GM12878 (cell line): ENCODE measurements at regions not wholly inside any gene's neighbourhood (a gene's known extent, or its start where the extent isn't known, plus 50 kb on each side); places are given as distances from the start of the nearest gene placed in this dataset.

Experiments used
- ATAC-seq: fragments of 200-7000 bp; cut with Tn5 transposase; 3 replicates; pipeline ENCODE4 v1.9.1; 2020; ENCODE audit warnings: mild to moderate bottlenecking, moderate library complexity
- BruUV-seq: library from RNA; stranded (reverse); fragments of 400-500 nt; replicated peaks from 2 replicates; lab custom pipeline; 2021; lab: Mats Ljungman, UMichigan
- CTCF ChIA-PET: fragments of 300-600 bp; sonication (Branson Sonifier 250); formaldehyde crosslinking; extraction: SDS; loops from one replicate; lab custom pipeline; 2021; ENCODE audit warnings: inconsistent platforms; lab: Yijun Ruan, JAX
- POLR2A ChIA-PET: fragments of 350-600 bp; formaldehyde crosslinking; extraction: SDS; loops from one replicate; lab custom pipeline; 2021; ENCODE audit warnings: inconsistent platforms; lab: Charles Lee
- RAD21 ChIA-PET: fragments of 300-600 bp; sonication (Branson Sonifier 250); formaldehyde crosslinking; loops from one replicate; lab custom pipeline; 2023; ENCODE audit warnings: antibody characterized with exemption; ENCODE audit not compliant: unreplicated experiment; lab: Charles Lee
- SMC1A ChIA-PET: fragments of 300-600 bp; sonication (Branson Sonifier 250); formaldehyde crosslinking; loops from one replicate; lab custom pipeline; 2023; ENCODE audit not compliant: unreplicated experiment, uncharacterized antibody; lab: Charles Lee
- DNase-seq: peaks from one replicate; pipeline ENCODE4 v3.0.0-alpha.2; 2011; ENCODE audit warnings: low read depth, low spot score
- FAIRE-seq: peaks from 3 replicates; lab custom pipeline; 2011; peaks lifted over from hg19 to GRCh38; lab: Jason Lieb, UNC
- H2AFZ ChIP-seq: 2 replicates; pipeline ENCODE4 v1.6.0; 2011; ENCODE audit warnings: low read depth, low read length, control low read depth; ENCODE audit not compliant: control insufficient read depth
- H3K27ac ChIP-seq: 2 replicates; pipeline ENCODE4 v1.5.1; 2011; ENCODE audit warnings: control low read depth; ENCODE audit not compliant: control insufficient read depth, insufficient read depth
- H3K27me3 ChIP-seq, 2 experiments: replicated peaks in 1 of 2; 2 replicates each; pipeline versions ENCODE4 v1.6.0 to v1.6.1; 2011; ENCODE audit warnings: low read length in 1 of 2; ENCODE audit not compliant: control insufficient read depth in 2 of 2, insufficient read depth in 2 of 2
- H3K36me3 ChIP-seq, 2 experiments: 2 replicates each; pipeline ENCODE4 v1.5.1; 2011; ENCODE audit warnings: low read length in 1 of 2; ENCODE audit not compliant: control insufficient read depth in 2 of 2, insufficient read depth in 2 of 2
- H3K4me1 ChIP-seq: 2 replicates; pipeline ENCODE4 v1.6.1; 2011; ENCODE audit warnings: mild to moderate bottlenecking, low read length, moderate library complexity, mixed read lengths; ENCODE audit not compliant: control insufficient read depth, insufficient read depth
- H3K4me2 ChIP-seq: 2 replicates; pipeline ENCODE4 v1.6.0; 2011; ENCODE audit warnings: control low read depth; ENCODE audit not compliant: control insufficient read depth, insufficient read depth
- H3K4me3 ChIP-seq: fragments of 200-600 bp; sonication (generic); 2 replicates; pipeline ENCODE4 v1.5.1; 2016
- H3K79me2 ChIP-seq: 2 replicates; pipeline ENCODE4 v1.6.0; 2011; ENCODE audit warnings: low read length; ENCODE audit not compliant: control insufficient read depth, insufficient read depth
- H3K9ac ChIP-seq: 2 replicates; pipeline ENCODE4 v1.8.0; 2011; ENCODE audit warnings: low read length, control low read depth, mixed read lengths; ENCODE audit not compliant: control insufficient read depth, insufficient read depth
- H3K9me3 ChIP-seq: replicated peaks from 3 replicates; pipeline ENCODE4 v1.5.1; 2011; ENCODE audit warnings: mild to moderate bottlenecking, low read length; ENCODE audit not compliant: control insufficient read depth, insufficient read depth
- H4K20me1 ChIP-seq: 2 replicates; pipeline ENCODE4 v1.6.0; 2011; ENCODE audit not compliant: control insufficient read depth, insufficient read depth
- E4F1 ChIP-seq: fragments of 450-650 bp; IDR thresholded peaks from 2 replicates; pipeline ENCODE4 v1.6.1; 2018; ENCODE audit warnings: borderline replicate concordance, mild to moderate bottlenecking; ENCODE audit not compliant: partially characterized antibody
- EP300 ChIP-seq, 2 experiments: fragments of 150-350 bp in 1 of 2; IDR thresholded peaks; 2 replicates each; pipeline ENCODE4 v1.6.1; 2011 to 2012; ENCODE audit warnings: low read depth in 2 of 2, low read length in 2 of 2, borderline replicate concordance in 1 of 2, improper control_type of control experiment in 1 of 2, inconsistent platforms in 1 of 2; ENCODE audit not compliant: control insufficient read depth in 1 of 2
- HDGF ChIP-seq: fragments of 450-650 bp; IDR thresholded peaks from 2 replicates; pipeline ENCODE4 v1.6.1; 2016; ENCODE audit warnings: antibody characterized with exemption
- KLF5 ChIP-seq: fragments of 450-650 bp; IDR thresholded peaks from 2 replicates; pipeline ENCODE4 v1.6.1; 2014; ENCODE audit warnings: mild to moderate bottlenecking; ENCODE audit not compliant: partially characterized antibody
- NR2C2 ChIP-seq: IDR thresholded peaks from 2 replicates; pipeline ENCODE4 v1.6.1; 2011; ENCODE audit warnings: borderline replicate concordance, low read depth; ENCODE audit not compliant: control insufficient read depth, insufficient read length
- PAX8 ChIP-seq: fragments of 450-650 bp; IDR thresholded peaks from 2 replicates; pipeline ENCODE4 v1.6.1; 2017; ENCODE audit warnings: mild to moderate bottlenecking, moderate library complexity
- SIN3A ChIP-seq: IDR thresholded peaks from 2 replicates; pipeline ENCODE4 v1.6.1; 2012; ENCODE audit warnings: low read depth, low read length, improper control_type of control experiment
- SUZ12 ChIP-seq: fragments of 200-600 bp; sonication (generic); IDR thresholded peaks from one replicate; pipeline ENCODE4 v1.6.1; 2018; ENCODE audit warnings: antibody characterized with exemption, mild to moderate bottlenecking; ENCODE audit not compliant: unreplicated experiment
- WGBS: methylation state at CpG from one replicate; pipeline ENCODE4 v1.1.6; 2016; ENCODE audit warnings: low lambda C conversion rate; ENCODE audit not compliant: insufficient replicate concordance, insufficient coverage; ENCODE audit errors: missing lambda C conversion rate; 5-methylcytosine and 5-hydroxymethylcytosine counted together
- in situ Hi-C: fragments of 300-500 bp; cut with MboI; formaldehyde crosslinking; loops from 9 replicates; pipeline ENCODE4 v1.14.3; 2018; ENCODE audit warnings: mixed read lengths
- intact Hi-C: fragments of 100-400 bp; cut with micrococcal nuclease; formaldehyde crosslinking; loops from one replicate; pipeline ENCODE4 v1.14.2; 2022; ENCODE audit not compliant: unreplicated experiment

GRCh38 chr12:72729451-72730010 is 457.4 kb downstream of the TRHDE start:
- no peak for ATAC-seq
- intact Hi-C loops: no loop called here
- no peaks in the 10 kb centered on the region for H3K36me3 ChIP-seq
- 0% methylated on average over 1 of the region's 1 CpG for WGBS
- H4K20me1 ChIP-seq: no peaks in the 10 kb centered on the region
- H3K9ac ChIP-seq: no peak overlapping the region
- ChIA-PET SMC1A (no interaction called here), RAD21 (no interaction called here), POLR2A (no interaction called here), CTCF (no interaction called here)
- no peak overlapping the region for H3K27ac ChIP-seq
- no peaks in the 10 kb centered on the region for H3K4me1 ChIP-seq
- TF ChIP-seq SIN3A (no peak), KLF5 (no peak), HDGF (no peak), NR2C2 (no peak), E4F1 (no peak), SUZ12 (no peak), PAX8 (no peak), EP300 (IDR thresholded peaks at IDR 0.05; ENCODE audit: borderline replicate concordance in 1 of 2, control insufficient read depth in 1 of 2, low read depth in 2 of 2, low read length in 2 of 2) (no peak)
- H3K27me3 ChIP-seq: no peaks in the 10 kb centered on the region
- in situ Hi-C loops: no loop called here
- H3K79me2 ChIP-seq: no peaks in the 10 kb centered on the region
- H3K4me3 ChIP-seq: no peak overlapping the region
- DNase-seq: no peak
- H3K4me2 ChIP-seq: no peak overlapping the region
- no peaks in the 10 kb centered on the region; the same call in 2 of the 3 replicates for H3K9me3 ChIP-seq
- H2AFZ ChIP-seq: no peak overlapping the region
- FAIRE-seq: no peak
- no TSS peak for BruUV-seq
